NB4 (cell line): ENCODE measurements at regions not wholly inside any gene's neighbourhood (a gene's known extent, or its start where the extent isn't known, plus 50 kb on each side); places are given as distances from the start of the nearest gene placed in this dataset.

Experiments used
- CTCF ChIP-seq: IDR thresholded peaks from one replicate; pipeline ENCODE4 v1.5.1; 2012; ENCODE audit warnings: low read depth, low read length
- MAX ChIP-seq: IDR thresholded peaks from 2 replicates; pipeline ENCODE4 v1.6.1; 2011; ENCODE audit warnings: low read depth, low read length
- MYC ChIP-seq: IDR thresholded peaks from 2 replicates; pipeline ENCODE4 v1.6.1; 2011; ENCODE audit warnings: low read depth, low read length

- TF ChIP-seq CTCF = no peak
- TF ChIP-seq MYC = no peak
- TF ChIP-seq MAX = no peak
Observed at GRCh38 chr10:78222096-78222790, 188.6 kb downstream of the RPS24 start.
